ENCODE measurements at regions not wholly inside any gene's neighbourhood (a gene's known extent, or its start where the extent isn't known, plus 50 kb on each side); places are given as distances from the start of the nearest gene placed in this dataset.
"Not testable (repeated sequence)": the region's sequence is repeated elsewhere in the genome, so short reads cannot be mapped to it uniquely, and the experiment has no call there.

GRCh38 chr4:38530486-38530885 is 133.5 kb upstream of the KLF3 start:
- H3K4me1 ChIP-seq, result peaks cover 3 to 4% of the 10 kb centered on the region in 2 donors
- 93 to 96% methylated on average over 1 of the region's 1 CpG for WGBS, 2 donors
- TF ChIP-seq POLR2A (IDR thresholded peaks at IDR 0.05) (no peak), CTCF (IDR thresholded peaks at IDR 0.05) (no peak)
- no peaks in the 10 kb centered on the region for H3K36me3 ChIP-seq
- no peaks in the 10 kb centered on the region for H3K9me3 ChIP-seq
- no peak for DNase-seq
- no peak overlapping the region for H3K27ac ChIP-seq
- no peak overlapping the region for H3K4me3 ChIP-seq (replicated peaks in 1 of 3)
- H3K27me3 ChIP-seq, result no peaks in the 10 kb centered on the region
- intact Hi-C loops (cut with DNase I), result no loop called here

GRCh38 chr4:38531141-38531727 is 132.8 kb upstream of the KLF3 start:
- TF ChIP-seq CTCF (IDR thresholded peaks at IDR 0.05) (no peak), POLR2A (IDR thresholded peaks at IDR 0.05) (no peak)
- intact Hi-C loops (cut with DNase I), result no loop called here
- no peak overlapping the region for H3K27ac ChIP-seq
- no peak overlapping the region for H3K4me3 ChIP-seq (replicated peaks in 1 of 3)
- peak; percentile 49 to 51 for DNase-seq
- no peaks in the 10 kb centered on the region for H3K9me3 ChIP-seq
- no peaks in the 10 kb centered on the region for H3K36me3 ChIP-seq
- peaks cover 3 to 4% of the 10 kb centered on the region in 2 donors for H3K4me1 ChIP-seq
- 53 to 56% methylated on average over 5 of the region's 5 CpGs for WGBS, 2 donors
- no peaks in the 10 kb centered on the region for H3K27me3 ChIP-seq

DNA sequence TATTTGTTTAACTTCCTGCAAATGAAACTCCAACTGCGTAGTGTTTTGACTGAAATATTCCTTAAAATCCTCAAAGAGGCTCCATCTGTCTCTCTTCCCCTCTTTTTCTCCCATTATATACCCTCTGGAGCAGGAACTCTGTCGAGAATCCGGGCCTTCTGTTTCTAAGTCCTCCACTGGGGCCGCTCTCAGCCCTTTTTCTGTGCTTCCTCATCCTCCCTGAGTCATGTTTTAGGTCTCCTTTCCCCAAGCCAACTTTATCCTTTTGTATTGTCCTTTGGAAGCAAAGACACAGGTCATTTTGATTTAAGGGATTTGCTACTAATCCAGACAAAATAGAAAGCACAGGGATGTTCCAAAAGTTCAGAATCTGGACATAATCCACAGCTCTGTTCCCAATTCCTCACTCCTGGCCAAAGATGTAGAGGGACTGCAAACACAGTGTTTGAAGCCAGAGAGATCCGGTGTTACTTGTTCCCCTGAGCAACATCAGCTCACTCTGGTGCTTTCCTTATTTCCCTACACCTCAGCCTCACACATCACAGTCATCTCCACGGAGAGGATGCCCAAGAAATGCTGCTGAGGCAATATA is 131.0 kb upstream of the KLF3 start:
- Histone ChIP-seq H3K9me3 (no peaks in the 10 kb centered on the region), H3K27me3 (no peaks in the 10 kb centered on the region), H3K27ac (no peak overlapping the region), H3K4me1 (peaks cover 7 to 8% of the 10 kb centered on the region in 2 donors), H3K36me3 (no peaks in the 10 kb centered on the region), H3K4me3 (replicated peaks in 1 of 3) (no peak overlapping the region)
- no peak for DNase-seq
- TF ChIP-seq POLR2A (IDR thresholded peaks at IDR 0.05) (no peak), CTCF (IDR thresholded peaks at IDR 0.05) (no peak)
- intact Hi-C loops (cut with DNase I), result no loop called here
- 76 to 77% methylated on average over 6 of the region's 6 CpGs for WGBS, 2 donors

GRCh38 chr4:38534344-38535045 is 129.5 kb upstream of the KLF3 start:
- H3K4me3 ChIP-seq (replicated peaks in 1 of 3), result no peak overlapping the region
- no peaks in the 10 kb centered on the region for H3K36me3 ChIP-seq
- no peak for DNase-seq
- H3K4me1 ChIP-seq, result peaks cover 7 to 8% of the 10 kb centered on the region in 2 donors
- H3K27ac ChIP-seq, result no peak overlapping the region
- no peaks in the 10 kb centered on the region for H3K9me3 ChIP-seq
- intact Hi-C loops (cut with DNase I), result no loop called here
- WGBS, 2 donors, result 61 to 97% methylated on average over 3 of the region's 3 CpGs
- no peaks in the 10 kb centered on the region for H3K27me3 ChIP-seq
- TF ChIP-seq CTCF (IDR thresholded peaks at IDR 0.05), result no peak
- no peak for TF ChIP-seq POLR2A (IDR thresholded peaks at IDR 0.05)

- H3K9me3 ChIP-seq, result not testable (repeated sequence)
These were observed 128.9 kb upstream of the KLF3 start for GRCh38 chr4:38535071-38535470.

More at GRCh38 chr4:38535071-38535470, 128.9 kb upstream of the KLF3 start:
- H3K4me1 ChIP-seq, result peaks cover 7 to 11% of the 10 kb centered on the region in 2 donors
- H3K27me3 ChIP-seq; H3K4me3 ChIP-seq (replicated peaks in 1 of 3); DNase-seq; H3K27ac ChIP-seq; H3K36me3 ChIP-seq; intact Hi-C loops (cut with DNase I): not testable (repeated sequence)
- WGBS, 2 donors, result 90 to 94% methylated on average over 1 of the region's 1 CpG
